ENCODE measurements at regions not wholly inside any gene's neighbourhood (a gene's known extent, or its start where the extent isn't known, plus 50 kb on each side); places are given as distances from the start of the nearest gene placed in this dataset.

DNA sequence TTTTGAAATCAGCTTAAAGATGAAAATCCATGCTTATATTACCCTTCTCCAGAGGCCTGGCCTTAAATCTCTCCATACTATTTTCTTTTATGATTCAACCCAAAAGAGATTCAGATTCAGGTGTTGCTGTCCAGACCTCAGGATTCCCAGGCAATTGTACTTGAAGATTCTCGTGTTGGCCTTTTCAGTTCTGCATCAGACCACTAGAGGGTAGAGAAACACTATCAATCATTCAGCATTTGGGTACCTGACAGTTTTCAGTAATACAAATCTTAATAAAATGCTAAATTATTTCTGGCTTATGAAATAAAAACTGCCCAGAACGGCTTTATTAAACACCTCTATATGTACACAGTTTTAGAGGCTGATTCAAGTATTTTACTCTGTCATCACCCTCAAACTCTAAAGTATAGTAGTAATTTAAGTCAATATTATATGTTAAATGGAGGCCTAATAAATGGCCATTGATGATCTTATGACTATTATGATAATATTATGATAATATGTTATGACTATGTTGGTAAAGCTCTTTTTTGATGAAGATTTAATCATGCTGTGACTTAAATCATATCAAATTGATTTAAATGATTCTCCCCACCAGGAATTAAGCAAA lies 301.1 kb downstream of the DUSP6 start:
- POLR2A ChIA-PET, result no interaction called here
- CTCF ChIA-PET, result interaction anchor here (1.1 to 1.2 kb wide), 2 partner anchors 31 to 295 kb away, joined by 3 to 4 read pairs; no protein-coding TSS in a partner anchor

DNA sequence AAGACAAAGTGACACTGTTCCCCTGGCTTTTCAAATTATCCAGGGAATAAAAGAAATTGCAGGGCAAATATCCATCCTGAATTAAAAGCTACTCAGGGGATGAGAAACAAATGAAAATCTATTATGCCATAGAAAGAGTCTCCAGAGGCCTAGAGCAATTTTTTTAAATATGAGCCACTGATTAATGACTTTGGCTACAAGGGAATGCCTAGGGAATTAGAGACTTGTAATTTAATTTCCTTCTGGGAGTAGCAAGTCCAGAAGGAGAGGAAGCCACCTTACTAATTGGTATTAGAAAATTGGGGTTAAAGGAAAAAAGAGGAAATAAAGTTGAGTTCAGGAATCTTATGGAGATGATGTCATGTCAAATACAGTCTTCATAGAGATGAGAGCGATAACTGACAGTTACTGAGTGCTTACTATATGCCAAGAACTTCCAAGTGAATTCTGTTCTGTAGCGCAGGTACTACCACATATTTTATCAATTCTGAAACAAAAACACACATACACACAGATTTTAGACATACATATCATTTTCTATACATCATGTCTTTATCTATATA lies 304.4 kb downstream of the DUSP6 start:
- ChIA-PET CTCF (no interaction called here), POLR2A (no interaction called here)

DNA sequence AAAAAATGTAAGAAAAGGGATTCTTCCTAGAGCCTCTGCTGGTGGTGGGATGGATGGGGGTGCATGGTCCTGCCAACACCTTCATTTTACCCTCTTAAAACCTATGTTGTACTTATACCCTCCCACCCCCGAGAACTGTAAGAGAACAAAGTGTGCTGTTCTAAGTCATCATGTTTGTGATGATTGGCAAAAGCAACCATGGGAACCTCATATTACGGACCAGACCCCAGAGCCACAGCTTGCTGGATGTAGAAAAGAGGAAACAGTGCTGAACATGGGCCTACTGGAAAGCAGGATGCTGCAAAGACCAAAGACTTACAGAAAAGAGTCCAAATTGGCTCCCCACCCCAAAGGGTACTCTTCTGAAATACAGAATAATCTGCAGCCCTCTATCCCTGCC lies 311.2 kb downstream of the DUSP6 start:
- POLR2A ChIA-PET, result no interaction called here
- CTCF ChIA-PET, result interaction anchor here (0.5 to 0.7 kb wide), 2 partner anchors 116 to 549 kb away, joined by 3 read pairs; no protein-coding TSS in a partner anchor

DNA sequence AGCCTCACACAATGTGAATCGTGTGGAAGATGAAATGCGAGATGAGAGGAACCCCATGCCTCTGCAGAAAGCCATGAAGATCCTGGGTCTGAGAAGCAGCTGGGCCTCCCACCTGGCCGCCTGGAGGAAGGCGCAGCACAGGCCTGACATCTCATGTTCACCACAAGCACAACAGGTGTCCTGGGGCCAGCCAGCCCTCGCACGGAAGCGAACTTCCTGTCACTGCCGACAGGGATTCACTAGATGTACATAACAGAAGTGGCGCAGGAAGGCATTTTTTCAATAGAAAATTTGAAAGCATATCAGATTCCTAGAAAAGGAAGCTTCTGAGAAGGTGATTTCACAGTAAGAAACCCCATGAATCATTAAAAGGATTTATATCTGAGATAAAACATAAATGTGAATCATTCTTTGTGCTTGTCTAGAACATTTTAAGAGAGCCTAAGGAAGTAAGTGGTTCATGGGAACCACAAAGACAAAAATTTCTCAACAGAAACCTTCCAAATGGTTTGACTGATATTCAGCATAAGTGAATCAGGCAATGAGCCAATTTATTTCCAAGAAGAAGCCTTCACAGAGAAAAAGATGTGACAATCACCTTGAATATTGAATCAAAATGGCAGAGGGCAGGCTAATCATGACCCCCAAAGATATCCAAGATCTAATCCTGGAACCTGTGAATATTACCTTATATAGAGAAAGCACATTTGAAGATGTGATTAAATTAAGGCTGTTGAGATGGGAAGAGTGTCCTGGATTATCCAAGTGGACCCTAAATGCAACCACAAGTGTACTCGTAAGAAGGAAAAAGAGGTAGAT lies 311.9 kb downstream of the DUSP6 start:
- ChIA-PET CTCF (interaction anchor here (0.8 kb wide), 1 partner anchor 21 kb away, joined by 4 read pairs; no protein-coding TSS in a partner anchor), POLR2A (interaction anchor here (1.2 to 2.2 kb wide), 3 partner anchors 122 to 306 kb away, joined by 4 to 8 read pairs (median 8); no protein-coding TSS in a partner anchor)

DNA sequence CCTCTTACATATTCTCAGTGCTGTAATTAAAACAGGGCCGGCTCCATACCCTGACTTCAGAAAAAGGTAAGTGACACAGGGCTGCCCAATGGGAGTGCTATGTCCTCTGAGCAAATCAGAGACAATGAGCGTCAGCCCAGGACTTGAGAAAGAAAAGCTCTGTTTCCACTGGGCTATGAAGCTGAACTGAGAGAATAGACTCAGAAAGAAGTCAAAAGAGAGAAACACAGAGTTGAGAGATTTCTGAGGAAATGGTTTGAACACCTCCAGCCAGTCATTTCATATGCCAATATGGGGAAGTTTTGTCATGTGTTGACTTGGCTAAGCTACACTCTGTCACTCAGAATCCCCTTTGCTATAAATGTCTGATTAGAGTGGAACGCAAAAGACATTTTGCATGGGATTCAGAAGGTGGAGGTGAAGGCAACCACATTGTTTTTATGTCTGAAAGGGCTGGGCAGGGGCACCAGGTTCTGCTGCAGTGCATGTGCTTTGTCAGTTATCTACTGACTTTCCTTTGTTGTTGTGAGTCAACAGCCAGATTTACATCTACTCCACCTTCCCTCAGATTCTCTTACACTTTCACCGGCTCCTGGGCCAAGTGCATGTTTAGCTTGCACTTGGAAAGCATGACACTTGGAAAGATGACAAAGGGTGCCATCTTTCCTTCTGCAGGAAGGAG lies 313.3 kb downstream of the DUSP6 start:
- ChIA-PET POLR2A (interaction anchor here (0.5 to 2.2 kb wide), 10 partner anchors 20 to 485 kb away, joined by 3 to 8 read pairs (median 5); no protein-coding TSS in a partner anchor), CTCF (interaction anchor here (0.6 to 2.3 kb wide), 10 partner anchors 15 to 807 kb away, joined by 3 to 18 read pairs (median 4); partner anchors contain the start of gene GALNT4)

DNA sequence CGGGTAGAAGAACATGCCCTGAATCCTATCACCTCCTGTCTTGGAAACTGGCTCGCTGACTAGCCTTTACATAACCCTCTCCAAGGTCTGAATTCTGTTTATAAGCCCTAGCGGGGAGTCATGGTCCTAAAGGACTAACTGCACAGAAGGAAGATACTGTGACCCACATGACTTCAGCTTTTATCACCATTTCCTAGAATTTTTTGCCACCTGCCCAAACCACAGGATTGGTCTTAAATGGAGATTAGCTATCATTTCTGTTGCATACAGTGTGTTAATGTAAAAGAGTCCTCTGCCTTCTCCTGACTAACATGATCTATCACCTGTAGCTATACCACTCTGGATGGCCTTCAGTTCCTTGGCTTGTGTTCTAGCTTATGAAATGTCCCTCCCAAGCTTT lies 319.2 kb downstream of the DUSP6 start:
- ChIA-PET CTCF (no interaction called here), POLR2A (interaction anchor here (1.2 kb wide), 1 partner anchor 14 kb away, joined by 3 read pairs; no protein-coding TSS in a partner anchor)

DNA sequence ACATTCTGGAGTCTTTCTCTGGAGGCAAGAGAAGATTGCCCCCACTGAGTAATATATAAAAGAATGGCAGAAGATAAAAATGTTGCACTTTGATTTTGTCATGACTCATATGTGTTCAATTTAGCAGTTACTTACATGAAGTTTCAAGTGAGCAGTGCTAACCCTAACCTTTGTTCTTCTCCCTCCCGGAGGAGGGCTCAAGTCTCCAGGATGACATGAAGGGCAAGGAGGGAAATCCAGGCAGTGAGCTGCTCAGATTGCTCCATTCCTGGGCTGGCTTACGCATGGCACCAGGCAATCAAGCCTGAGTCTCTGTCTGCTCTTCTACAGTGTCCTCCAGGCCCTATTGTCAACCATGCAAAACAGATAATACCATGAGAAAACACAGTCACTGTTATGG lies 322.3 kb downstream of the DUSP6 start:
- ChIA-PET CTCF (no interaction called here), POLR2A (no interaction called here)

DNA sequence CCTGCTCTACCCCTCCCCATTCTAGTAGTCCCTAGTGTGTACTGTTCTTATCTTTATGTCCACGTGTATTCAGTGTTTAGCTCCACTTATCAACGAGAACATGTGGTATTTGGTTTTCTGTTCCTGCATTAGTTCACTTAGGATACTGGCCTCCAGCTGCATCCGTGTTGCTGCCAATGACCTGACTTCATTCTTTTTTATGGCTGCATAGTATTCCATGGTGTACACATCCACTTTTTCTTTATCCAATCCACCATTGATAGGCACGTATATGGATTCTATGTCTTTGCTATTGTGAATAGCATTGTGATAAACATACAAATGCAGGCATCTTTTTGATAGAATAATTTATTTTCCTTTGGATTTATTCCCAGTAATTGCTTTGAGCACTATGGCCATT lies 327.7 kb downstream of the DUSP6 start:
- ChIA-PET POLR2A (no interaction called here), CTCF (interaction anchor here (1.0 to 1.5 kb wide), 2 partner anchors 14 to 502 kb away, joined by 3 to 4 read pairs; no protein-coding TSS in a partner anchor)

DNA sequence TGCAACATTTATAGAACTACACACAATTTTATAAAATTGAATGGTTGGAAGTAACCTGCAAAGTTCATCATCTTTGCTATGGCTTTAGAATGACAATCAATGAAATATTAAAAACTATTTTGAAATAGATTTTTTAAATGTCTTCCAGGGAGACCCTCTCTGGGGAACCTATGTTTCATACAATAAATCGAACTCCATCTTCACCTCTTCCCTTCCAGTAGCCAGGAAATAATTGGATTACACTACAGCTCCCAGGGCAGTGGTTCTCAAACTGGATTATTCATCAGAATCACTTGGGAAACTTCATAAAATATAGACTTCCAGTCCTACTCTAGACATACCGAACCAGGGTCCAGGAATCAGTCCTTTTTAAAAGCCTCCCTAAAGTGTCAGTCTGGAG lies 328.4 kb downstream of the DUSP6 start:
- ChIA-PET POLR2A (no interaction called here), CTCF (interaction anchor here (1.0 to 1.5 kb wide), 2 partner anchors 14 to 503 kb away, joined by 3 to 4 read pairs; no protein-coding TSS in a partner anchor)

DNA sequence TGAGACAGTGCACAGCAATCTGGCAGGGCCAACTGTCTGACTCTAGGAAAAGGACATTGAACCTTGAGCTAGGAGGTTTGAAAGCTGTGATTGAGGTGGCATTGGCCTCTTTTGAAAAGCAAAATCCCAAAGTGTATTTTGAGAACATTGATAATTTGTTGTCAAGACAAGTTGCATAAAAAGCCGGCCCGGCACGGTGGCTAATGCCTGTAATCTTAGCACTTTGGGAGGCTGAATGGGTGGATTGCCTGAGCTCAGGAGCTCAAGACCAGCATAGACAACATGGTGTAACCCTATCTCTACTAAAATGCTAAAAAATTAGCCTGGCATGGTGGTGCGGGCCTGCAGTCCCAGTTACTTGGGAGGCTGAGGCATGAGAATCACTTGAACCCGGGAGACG lies 331.6 kb downstream of the DUSP6 start:
- CTCF ChIA-PET, result interaction anchor here (1.5 to 2.3 kb wide), 2 partner anchors 18 to 30 kb away, joined by 4 to 18 read pairs; no protein-coding TSS in a partner anchor
- POLR2A ChIA-PET, result interaction anchor here (1.2 kb wide), 1 partner anchor 330 kb away, joined by 3 read pairs; no protein-coding TSS in a partner anchor

DNA sequence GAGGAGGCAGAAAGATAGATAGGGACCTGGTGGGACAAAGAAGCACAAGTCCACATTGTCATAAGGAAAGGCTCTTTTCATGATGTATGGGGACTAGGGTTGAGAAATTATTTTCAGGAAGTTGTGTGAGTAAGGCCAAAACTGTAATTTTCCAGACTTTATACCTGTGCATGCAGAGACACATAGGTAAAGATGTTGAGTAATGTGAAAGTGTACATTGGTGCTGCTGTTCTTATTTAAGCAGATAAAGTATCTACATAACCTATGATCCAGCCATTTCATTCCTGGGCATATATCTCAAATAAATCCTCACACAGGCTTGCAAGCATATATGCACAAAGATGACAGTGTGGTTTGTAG lies 332.2 kb downstream of the DUSP6 start:
- ChIA-PET CTCF (interaction anchor here (1.0 to 2.3 kb wide), 7 partner anchors 12 to 448 kb away, joined by 3 to 18 read pairs (median 4); no protein-coding TSS in a partner anchor), POLR2A (interaction anchor here (1.0 kb wide), 1 partner anchor 505 kb away, joined by 3 read pairs; the partner anchor contains the start of gene GALNT4)

DNA sequence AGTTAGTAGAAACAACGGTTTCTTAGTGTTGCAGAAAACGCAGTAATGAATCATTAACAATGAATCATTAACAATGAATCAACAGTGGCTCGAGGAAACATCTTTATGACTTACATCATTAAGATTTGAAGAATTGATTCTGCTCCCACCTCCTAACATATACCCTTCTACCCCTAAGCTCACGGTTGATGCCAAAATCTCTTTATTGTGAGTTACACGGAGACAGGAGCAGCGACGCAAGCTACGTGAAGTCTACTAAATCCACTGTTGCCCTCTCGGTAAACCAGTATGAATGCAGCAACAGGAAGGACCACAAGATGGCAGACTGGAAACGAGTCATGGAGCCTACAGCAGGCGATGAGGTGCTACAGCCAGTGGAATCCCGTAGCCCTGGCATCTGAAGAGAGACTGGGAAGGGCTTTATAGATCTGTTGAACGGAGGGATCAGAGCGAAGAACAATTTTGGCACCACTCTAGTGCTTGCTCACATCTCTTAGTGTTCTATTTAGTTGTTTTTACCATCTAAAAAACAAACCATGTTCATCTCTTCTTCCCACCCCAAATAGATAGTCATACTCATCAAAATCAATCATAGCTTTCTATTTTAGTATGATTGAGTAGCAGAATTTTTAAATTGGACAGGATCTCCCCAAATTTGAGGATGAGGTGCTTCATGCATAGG lies 332.7 kb downstream of the DUSP6 start:
- POLR2A ChIA-PET, result interaction anchor here (0.9 to 1.0 kb wide), 3 partner anchors 13 to 505 kb away, joined by 3 to 7 read pairs (median 3); partner anchors contain the start of gene GALNT4
- CTCF ChIA-PET, result interaction anchor here (0.6 to 2.3 kb wide), 15 partner anchors 13 to 877 kb away, joined by 3 to 18 read pairs (median 4); partner anchors contain the start of genes DUSP6 and TMTC3

DNA sequence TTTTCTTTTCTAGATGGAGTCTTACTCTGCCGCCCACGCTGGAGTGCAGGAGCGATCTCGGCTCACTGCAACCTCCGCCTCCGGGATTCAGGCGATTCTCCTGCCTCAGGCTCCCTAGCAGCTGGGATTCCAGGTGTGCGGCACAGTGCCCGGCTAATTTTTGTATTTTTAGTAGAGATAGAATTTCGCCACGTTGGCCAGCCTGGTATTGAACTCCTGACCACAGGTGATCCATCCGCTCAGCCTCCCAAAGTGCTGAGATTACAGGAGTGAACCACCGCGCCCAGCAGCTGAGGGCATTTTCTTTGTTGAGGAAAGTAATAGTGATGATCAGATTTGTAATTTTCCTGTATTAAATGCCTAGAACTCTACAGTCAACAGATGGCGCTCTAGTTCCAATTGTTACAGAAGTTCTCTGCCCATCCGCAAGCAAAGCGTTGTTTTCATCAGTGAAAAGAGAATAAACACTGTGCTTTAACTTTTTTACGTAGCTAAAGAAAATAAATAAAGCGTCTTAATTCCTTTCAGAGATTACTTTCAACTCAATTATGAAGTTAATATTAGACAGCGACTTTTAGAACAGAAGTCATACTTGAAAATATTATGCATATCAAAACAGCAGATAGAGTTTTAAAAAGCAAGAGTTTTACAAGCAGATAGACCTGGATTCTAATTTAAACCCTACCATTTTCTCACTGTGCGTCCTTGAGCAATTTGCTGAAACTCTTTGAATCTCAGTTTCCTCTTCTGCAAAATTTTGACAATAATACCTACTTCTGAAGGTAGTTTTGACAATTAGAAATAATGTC lies 335.1 kb downstream of the DUSP6 start:
- CTCF ChIA-PET, result interaction anchor here (0.9 to 1.4 kb wide), 14 partner anchors 10 to 525 kb away, joined by 3 to 8 read pairs (median 3); partner anchors contain the start of gene POC1B
- POLR2A ChIA-PET, result interaction anchor here (0.7 kb wide), 1 partner anchor 22 kb away, joined by 3 read pairs; no protein-coding TSS in a partner anchor

DNA sequence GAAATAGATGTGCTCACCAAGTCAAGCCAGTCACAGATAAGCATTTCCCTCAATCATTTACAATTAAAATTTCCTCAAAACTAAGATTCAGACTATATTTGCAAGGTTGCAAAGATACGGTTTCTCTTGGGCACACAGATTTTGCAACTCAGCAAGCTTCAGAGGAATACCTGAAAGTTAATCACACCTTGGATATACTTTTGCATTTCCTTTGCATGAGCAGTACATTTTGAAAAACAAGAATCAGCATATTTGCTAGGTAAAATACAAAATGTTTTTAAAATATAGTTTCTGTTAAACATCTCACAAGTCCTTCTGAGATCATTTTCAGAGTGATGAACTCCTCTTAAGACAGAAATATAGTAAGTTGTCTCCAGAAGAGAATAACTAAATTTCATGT lies 336.9 kb downstream of the DUSP6 start:
- POLR2A ChIA-PET, result no interaction called here
- CTCF ChIA-PET, result no interaction called here

DNA sequence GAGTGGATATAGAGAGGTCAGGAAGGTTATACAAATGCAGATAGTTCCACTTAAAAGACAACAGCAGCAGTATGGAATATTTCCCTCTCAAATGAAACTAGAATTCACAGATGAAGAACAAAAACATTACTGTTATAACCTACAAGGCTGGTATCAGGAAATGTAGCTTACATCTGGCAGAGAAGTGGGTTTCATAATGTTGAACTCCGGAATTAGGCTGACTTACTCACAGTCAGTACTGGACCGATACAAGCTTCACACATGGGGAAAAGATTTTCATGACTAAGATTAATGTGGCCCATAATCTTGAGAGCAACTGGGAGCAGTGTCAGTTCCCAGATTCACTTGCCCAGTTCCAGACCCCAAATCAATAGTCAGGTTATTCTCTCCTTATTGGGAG lies 353.9 kb downstream of the DUSP6 start:
- POLR2A ChIA-PET, result interaction anchor here (0.7 kb wide), 1 partner anchor 10 kb away, joined by 7 read pairs; no protein-coding TSS in a partner anchor
- CTCF ChIA-PET, result no interaction called here

DNA sequence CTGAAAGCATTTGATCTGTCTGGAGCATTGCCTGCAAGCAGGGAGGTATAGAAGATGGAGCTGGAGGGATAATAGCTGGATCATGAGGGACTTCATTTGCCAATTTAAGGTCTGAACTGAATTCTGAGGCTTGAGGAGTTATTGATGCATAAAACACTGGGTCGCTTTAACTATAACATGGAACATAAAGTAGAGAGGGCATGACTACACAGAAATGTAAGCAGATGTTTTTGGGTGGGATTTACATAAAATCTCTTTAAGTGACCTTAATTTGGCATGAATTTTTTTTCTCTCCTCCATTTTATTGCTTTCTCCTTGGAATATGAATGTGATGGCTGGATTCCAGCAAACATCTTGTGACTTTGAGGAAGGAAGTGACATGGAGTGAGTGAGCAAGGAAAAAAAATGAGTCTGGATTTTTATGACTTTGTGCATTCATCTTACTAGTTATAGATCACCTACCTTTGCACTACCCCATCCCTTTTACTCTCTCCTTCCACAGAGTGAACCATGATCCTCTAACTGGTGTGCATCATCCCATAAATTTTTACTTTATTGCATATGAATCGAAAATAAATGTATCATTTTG lies 356.0 kb downstream of the DUSP6 start:
- ChIA-PET POLR2A (no interaction called here), CTCF (no interaction called here)

DNA sequence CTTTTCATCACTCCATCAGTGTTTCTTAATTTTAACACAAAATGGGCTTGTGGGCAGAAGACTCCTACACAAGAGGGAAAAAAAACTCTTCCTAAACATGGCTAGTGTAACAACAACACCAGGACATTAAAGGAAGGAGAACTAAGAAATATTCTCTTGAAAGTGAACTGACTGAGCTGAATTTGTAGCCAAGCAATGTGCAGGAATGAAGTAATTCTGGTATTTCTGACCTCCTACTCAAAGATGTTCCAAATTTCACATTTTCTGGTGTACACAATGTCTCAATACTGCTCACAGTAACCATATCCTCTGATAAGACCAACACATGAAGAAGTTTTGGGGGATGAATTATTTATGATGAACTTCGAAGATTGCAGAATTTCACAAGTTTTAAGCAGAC lies 357.3 kb downstream of the DUSP6 start:
- POLR2A ChIA-PET, result no interaction called here
- CTCF ChIA-PET, result no interaction called here
